ENCODE measurements at regions not wholly inside any gene's neighbourhood (a gene's known extent, or its start where the extent isn't known, plus 50 kb on each side); places are given as distances from the start of the nearest gene placed in this dataset.

DNA sequence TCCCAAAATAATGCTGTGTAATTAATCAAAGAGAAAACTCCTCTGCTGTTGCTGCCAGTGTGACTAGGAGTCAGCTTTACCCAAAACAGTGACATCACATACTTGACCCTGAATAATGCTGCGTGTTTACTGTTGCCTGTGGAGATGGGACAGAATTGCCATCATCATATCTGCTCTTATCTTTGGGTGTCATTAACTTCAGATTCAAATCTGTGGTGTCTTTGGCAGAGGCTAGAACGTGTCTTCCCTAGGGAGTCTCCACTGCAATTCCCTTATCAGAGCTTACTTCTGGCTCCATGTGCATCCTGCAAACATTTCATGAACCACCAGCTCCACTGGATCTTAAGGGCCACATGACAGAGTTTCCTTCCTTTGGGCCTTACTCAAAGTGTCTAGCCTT is 88.9 kb upstream of the MRPS30 start:
- DNase-seq: no peak
- Histone ChIP-seq H3K27me3 (ENCODE audit: insufficient read depth) (no peaks in the 10 kb centered on the region), H3K4me1 (ENCODE audit: control insufficient read depth in 1 of 2, insufficient read depth in 2 of 2, low read depth in 1 of 2, low read length in 1 of 2) (no peaks in the 10 kb centered on the region), H3K36me3 (replicated peaks in 1 of 2; ENCODE audit: control insufficient read depth in 1 of 2, insufficient read depth in 2 of 2, low read length in 1 of 2) (no peaks in the 10 kb centered on the region), H4K20me1 (ENCODE audit: insufficient read depth) (no peaks in the 10 kb centered on the region), H2AFZ (ENCODE audit: low read depth) (no peak overlapping the region), H3K9me2 (no peaks in the 10 kb centered on the region), H3F3A (replicated peaks; ENCODE audit: insufficient read depth) (no peaks in the 10 kb centered on the region), H3K4me2 (no peak overlapping the region), H3K4me3 (ENCODE audit: low read depth in 2 of 2, low read length in 1 of 2) (no peak overlapping the region), H3K27ac (ENCODE audit: low read depth in 2 of 2, low read length in 1 of 2) (no peak overlapping the region), H3K79me2 (ENCODE audit: insufficient read depth) (no peaks in the 10 kb centered on the region), H3K9me3 (no peaks in the 10 kb centered on the region), H3K9ac (no peak overlapping the region)
- POLR2A ChIA-PET: no interaction called here
- CTCF ChIA-PET: no interaction called here
- WGBS (ENCODE audit: low lambda C conversion rate): 0% methylated on average over 2 of the region's 2 CpGs
- TF ChIP-seq GATA2 (CRISPR knock-in tag; IDR thresholded peaks at IDR 0.05) (no peak), FOXM1 (IDR thresholded peaks at IDR 0.05; ENCODE audit: low read depth) (no peak), NFIC (IDR thresholded peaks at IDR 0.05; ENCODE audit: borderline replicate concordance) (no peak), TCF12 (IDR thresholded peaks at IDR 0.05) (no peak), MXI1 (IDR thresholded peaks at IDR 0.05; ENCODE audit: low read depth, low read length) (no peak), TEAD4 (IDR thresholded peaks at IDR 0.05; ENCODE audit: borderline replicate concordance, insufficient read depth) (no peak), GABPA (IDR thresholded peaks at IDR 0.05; ENCODE audit: low read depth) (no peak), JUND (IDR thresholded peaks at IDR 0.05) (no peak), CHD2 (IDR thresholded peaks at IDR 0.05; ENCODE audit: low read length, partially characterized antibody) (no peak), RFX5 (IDR thresholded peaks at IDR 0.05; ENCODE audit: low read length) (no peak), IRF3 (IDR thresholded peaks at IDR 0.05; ENCODE audit: low read depth, low read length) (no peak), EP300 (IDR thresholded peaks at IDR 0.05; ENCODE audit: borderline replicate concordance in 1 of 2, low read depth in 1 of 2, low read length in 1 of 2) (no peak)

DNA sequence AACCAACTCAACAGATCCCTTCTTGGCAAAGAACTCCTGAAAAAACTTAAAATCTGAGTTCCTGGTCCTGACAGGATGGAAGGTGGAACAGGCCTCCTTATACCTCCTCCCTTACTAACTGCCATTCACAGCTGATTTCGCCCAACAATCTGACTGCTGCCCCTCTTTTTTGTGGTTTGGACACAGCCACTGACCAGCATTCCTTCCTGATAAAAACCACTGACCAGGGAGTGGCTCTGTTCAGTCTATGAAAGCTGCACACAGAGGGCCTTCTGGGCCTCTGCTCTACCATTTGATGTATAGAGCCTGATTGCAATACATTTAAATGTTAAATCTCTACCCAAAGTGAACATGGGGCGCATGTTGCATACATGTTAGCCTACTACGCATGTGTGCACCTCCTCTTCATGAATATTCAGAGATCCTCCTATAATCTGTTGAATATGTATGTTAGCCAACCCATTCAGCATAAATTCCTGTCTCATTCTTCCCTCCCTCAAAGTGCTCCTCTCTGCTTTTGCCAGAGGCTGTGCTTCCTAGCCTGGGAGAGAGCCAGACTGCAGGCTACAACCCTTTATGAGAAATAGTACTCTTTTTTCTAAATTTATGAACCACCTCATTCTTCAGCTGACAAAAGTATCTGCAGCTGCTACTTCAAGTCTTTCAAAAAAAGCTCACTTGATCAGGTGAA is 93.7 kb upstream of the MRPS30 start:
- no peak overlapping the region for H3K4me3 ChIP-seq (ENCODE audit: low read depth in 2 of 2, low read length in 1 of 2)
- no peaks in the 10 kb centered on the region for H4K20me1 ChIP-seq (ENCODE audit: insufficient read depth)
- no peaks in the 10 kb centered on the region for H3K9me2 ChIP-seq
- no peaks in the 10 kb centered on the region for H3K79me2 ChIP-seq (ENCODE audit: insufficient read depth)
- WGBS (ENCODE audit: low lambda C conversion rate): 2% methylated on average over 3 of the region's 3 CpGs
- H3K4me1 ChIP-seq (ENCODE audit: control insufficient read depth in 1 of 2, insufficient read depth in 2 of 2, low read depth in 1 of 2, low read length in 1 of 2): no peaks in the 10 kb centered on the region
- no peaks in the 10 kb centered on the region for H3K36me3 ChIP-seq (replicated peaks in 1 of 2; ENCODE audit: control insufficient read depth in 1 of 2, insufficient read depth in 2 of 2, low read length in 1 of 2)
- H2AFZ ChIP-seq (ENCODE audit: low read depth): no peak overlapping the region
- no peaks in the 10 kb centered on the region for H3F3A ChIP-seq (replicated peaks; ENCODE audit: insufficient read depth)
- ChIA-PET POLR2A (no interaction called here), CTCF (interaction anchor here (0.6 kb wide), 1 partner anchor 1669 kb away, joined by 3 read pairs; no protein-coding TSS in a partner anchor)
- TF ChIP-seq MXI1 (IDR thresholded peaks at IDR 0.05; ENCODE audit: low read depth, low read length): no peak
- TF ChIP-seq GABPA (IDR thresholded peaks at IDR 0.05; ENCODE audit: low read depth): no peak
- TF ChIP-seq, protein P1, sequence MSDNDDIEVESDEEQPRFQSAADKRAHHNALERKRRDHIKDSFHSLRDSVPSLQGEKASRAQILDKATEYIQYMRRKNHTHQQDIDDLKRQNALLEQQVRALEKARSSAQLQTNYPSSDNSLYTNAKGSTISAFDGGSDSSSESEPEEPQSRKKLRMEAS (IDR thresholded peaks at IDR 0.05; ENCODE audit: low read depth): no peak
- no peak for TF ChIP-seq POLR2AphosphoS5 (IDR thresholded peaks at IDR 0.05; ENCODE audit: low read depth, low read length)
- no peak for TF ChIP-seq FOXM1 (IDR thresholded peaks at IDR 0.05; ENCODE audit: low read depth)
- TF ChIP-seq JUND (IDR thresholded peaks at IDR 0.05): no peak
- TF ChIP-seq EZH2phosphoT487 (IDR thresholded peaks at IDR 0.05; ENCODE audit: borderline replicate concordance, low read depth): no peak
- TF ChIP-seq FOSL2 (IDR thresholded peaks at IDR 0.05; ENCODE audit: borderline replicate concordance, low read depth): no peak
- no peak for TF ChIP-seq RCOR1 (IDR thresholded peaks at IDR 0.05; ENCODE audit: low read length)
- no peak for TF ChIP-seq EP300 (IDR thresholded peaks at IDR 0.05; ENCODE audit: borderline replicate concordance in 1 of 2, low read depth in 1 of 2, low read length in 1 of 2)
- TF ChIP-seq NFIC (IDR thresholded peaks at IDR 0.05; ENCODE audit: borderline replicate concordance): no peak
- TF ChIP-seq MEF2A (IDR thresholded peaks at IDR 0.05; ENCODE audit: borderline replicate concordance, low read depth): no peak
- TF ChIP-seq IRF3 (IDR thresholded peaks at IDR 0.05; ENCODE audit: low read depth, low read length): no peak
- no peak for TF ChIP-seq CHD2 (IDR thresholded peaks at IDR 0.05; ENCODE audit: low read length, partially characterized antibody)
- no peak for TF ChIP-seq ZBTB33 (IDR thresholded peaks at IDR 0.05; ENCODE audit: borderline replicate concordance, low read depth)
- no peak for TF ChIP-seq RFX5 (IDR thresholded peaks at IDR 0.05; ENCODE audit: low read length)
- no peak for TF ChIP-seq TAF1 (IDR thresholded peaks at IDR 0.05; ENCODE audit: borderline replicate concordance, low read depth, low read length)
- no peak for TF ChIP-seq TCF12 (IDR thresholded peaks at IDR 0.05)
- no peak overlapping the region for H3K9ac ChIP-seq
- H3K9me3 ChIP-seq: no peaks in the 10 kb centered on the region
- H3K27ac ChIP-seq (ENCODE audit: low read depth in 2 of 2, low read length in 1 of 2): no peak overlapping the region
- no peak overlapping the region for H3K4me2 ChIP-seq
- H3K27me3 ChIP-seq (ENCODE audit: insufficient read depth): no peaks in the 10 kb centered on the region
- no peak for DNase-seq
